ENCODE measurements at regions not wholly inside any gene's neighbourhood (a gene's known extent, or its start where the extent isn't known, plus 50 kb on each side); places are given as distances from the start of the nearest gene placed in this dataset.

DNA sequence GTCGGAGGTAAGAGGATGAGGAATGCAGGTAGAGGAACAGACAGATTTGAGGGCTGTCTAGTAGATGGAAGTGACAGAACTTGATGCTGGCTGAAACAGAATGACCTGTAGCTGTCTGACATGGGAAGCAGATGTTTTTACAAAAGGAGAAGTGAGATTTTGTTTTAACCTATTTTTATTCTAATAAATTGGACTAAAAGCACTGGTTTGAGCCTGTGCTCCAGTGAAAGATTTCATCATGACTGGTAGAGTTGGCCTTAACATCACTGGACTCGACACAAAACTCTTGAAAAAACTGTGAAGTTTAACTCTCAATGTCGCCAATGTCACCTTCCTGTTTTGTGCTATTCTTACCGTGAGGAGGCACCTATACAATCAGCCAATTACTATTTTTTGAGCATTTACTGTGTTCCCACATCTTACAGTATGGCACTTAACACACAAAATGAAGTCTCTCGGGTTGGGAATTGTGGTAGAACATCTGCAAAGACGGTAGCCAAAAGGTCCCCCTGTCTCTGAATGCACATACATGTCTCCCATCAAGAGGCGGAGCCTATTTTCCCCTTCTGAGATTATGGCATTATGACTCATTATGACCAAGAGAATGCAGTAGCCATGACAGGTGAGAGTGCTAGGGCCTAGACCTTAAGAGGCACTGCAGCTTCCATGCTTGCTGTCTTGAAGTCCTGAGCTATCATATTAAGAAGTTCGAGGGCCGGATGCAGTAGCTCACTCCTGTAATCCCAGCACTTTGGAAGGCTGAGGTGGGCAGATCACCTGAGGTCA lies 93.2 kb downstream of the FOXF2 start:
- in situ Hi-C loops (cut with HindIII; ENCODE audit: low pct_unique_long_range_greater_than_20kb, low sequenced_read_pairs) = no loop called here
- H3K4me1 ChIP-seq (ENCODE audit: control insufficient read depth, insufficient read depth, low read length) = no peaks in the 10 kb centered on the region

DNA sequence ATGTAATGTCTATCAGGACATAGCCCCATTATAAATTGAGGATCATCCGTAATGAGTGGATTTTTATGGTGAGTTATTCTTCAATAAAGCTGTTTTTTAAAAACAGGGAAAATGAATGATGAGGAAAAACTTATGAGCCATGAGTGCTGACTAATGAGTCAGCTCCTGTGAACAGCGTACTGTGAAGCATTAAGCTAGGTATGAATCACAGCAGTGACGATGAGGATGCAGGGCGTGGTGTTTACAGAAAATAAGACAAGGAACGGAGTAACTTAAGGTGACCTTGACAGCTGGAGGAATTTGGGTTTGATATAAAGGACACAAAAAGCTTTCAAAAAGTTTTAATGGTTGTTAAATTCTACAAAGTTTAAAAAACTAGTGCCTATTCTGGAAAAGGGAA lies 96.3 kb downstream of the FOXF2 start:
- Histone ChIP-seq H3K9me3 (ENCODE audit: control insufficient read depth, insufficient read depth, low read depth, low read length) (no peaks in the 10 kb centered on the region), H3K4me3 (ENCODE audit: low read depth in 2 of 2, low read length in 2 of 2) (no peak overlapping the region), H3K4me1 (ENCODE audit: control insufficient read depth, insufficient read depth, low read length) (no peaks in the 10 kb centered on the region), H3K27me3 (ENCODE audit: control insufficient read depth, insufficient read depth, low read length) (no peaks in the 10 kb centered on the region), H3K36me3 (ENCODE audit: control insufficient read depth, insufficient read depth, low read length) (no peaks in the 10 kb centered on the region), H3K27ac (ENCODE audit: low read length) (no peak overlapping the region)
- BruUV-seq (replicated peaks) = no TSS peak
- TF ChIP-seq SIN3A (IDR thresholded peaks at IDR 0.05; ENCODE audit: borderline replicate concordance, insufficient read depth, low read depth, low read length) (no peak), POLR2AphosphoS5 (IDR thresholded peaks at IDR 0.05; ENCODE audit: low read depth, low read length) (no peak)
- TF ChIP-seq, protein P1, sequence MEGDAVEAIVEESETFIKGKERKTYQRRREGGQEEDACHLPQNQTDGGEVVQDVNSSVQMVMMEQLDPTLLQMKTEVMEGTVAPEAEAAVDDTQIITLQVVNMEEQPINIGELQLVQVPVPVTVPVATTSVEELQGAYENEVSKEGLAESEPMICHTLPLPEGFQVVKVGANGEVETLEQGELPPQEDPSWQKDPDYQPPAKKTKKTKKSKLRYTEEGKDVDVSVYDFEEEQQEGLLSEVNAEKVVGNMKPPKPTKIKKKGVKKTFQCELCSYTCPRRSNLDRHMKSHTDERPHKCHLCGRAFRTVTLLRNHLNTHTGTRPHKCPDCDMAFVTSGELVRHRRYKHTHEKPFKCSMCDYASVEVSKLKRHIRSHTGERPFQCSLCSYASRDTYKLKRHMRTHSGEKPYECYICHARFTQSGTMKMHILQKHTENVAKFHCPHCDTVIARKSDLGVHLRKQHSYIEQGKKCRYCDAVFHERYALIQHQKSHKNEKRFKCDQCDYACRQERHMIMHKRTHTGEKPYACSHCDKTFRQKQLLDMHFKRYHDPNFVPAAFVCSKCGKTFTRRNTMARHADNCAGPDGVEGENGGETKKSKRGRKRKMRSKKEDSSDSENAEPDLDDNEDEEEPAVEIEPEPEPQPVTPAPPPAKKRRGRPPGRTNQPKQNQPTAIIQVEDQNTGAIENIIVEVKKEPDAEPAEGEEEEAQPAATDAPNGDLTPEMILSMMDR (IDR thresholded peaks at IDR 0.05) = no peak
- in situ Hi-C loops (cut with HindIII; ENCODE audit: low pct_unique_long_range_greater_than_20kb, low sequenced_read_pairs) = no loop called here
- ATAC-seq = peak; percentile 82
- ChIA-PET POLR2A (no interaction called here), CTCF (no interaction called here)
- peak; percentile 55 for DNase-seq (ENCODE audit: low read depth, low spot score)
- intact Hi-C loops (cut with micrococcal nuclease; ENCODE audit: unreplicated experiment) = no loop called here

More for the DNA sequence above, 93.2 kb downstream of the FOXF2 start:
- Histone ChIP-seq H3K9me3 (ENCODE audit: control insufficient read depth, insufficient read depth, low read depth, low read length) (no peaks in the 10 kb centered on the region), H3K36me3 (ENCODE audit: control insufficient read depth, insufficient read depth, low read length) (no peaks in the 10 kb centered on the region), H3K27ac (ENCODE audit: low read length) (no peak overlapping the region), H3K4me3 (ENCODE audit: low read depth in 2 of 2, low read length in 2 of 2) (no peak overlapping the region), H3K27me3 (ENCODE audit: control insufficient read depth, insufficient read depth, low read length) (no peaks in the 10 kb centered on the region)
- TF ChIP-seq, protein P1 (IDR thresholded peaks at IDR 0.05) = no peak
- TF ChIP-seq SIN3A (IDR thresholded peaks at IDR 0.05; ENCODE audit: borderline replicate concordance, insufficient read depth, low read depth, low read length) (no peak), POLR2AphosphoS5 (IDR thresholded peaks at IDR 0.05; ENCODE audit: low read depth, low read length) (no peak), TCF7L2 (IDR thresholded peaks at IDR 0.05; ENCODE audit: low read depth, low read length) (no peak)
- TF ChIP-seq, protein P2, sequence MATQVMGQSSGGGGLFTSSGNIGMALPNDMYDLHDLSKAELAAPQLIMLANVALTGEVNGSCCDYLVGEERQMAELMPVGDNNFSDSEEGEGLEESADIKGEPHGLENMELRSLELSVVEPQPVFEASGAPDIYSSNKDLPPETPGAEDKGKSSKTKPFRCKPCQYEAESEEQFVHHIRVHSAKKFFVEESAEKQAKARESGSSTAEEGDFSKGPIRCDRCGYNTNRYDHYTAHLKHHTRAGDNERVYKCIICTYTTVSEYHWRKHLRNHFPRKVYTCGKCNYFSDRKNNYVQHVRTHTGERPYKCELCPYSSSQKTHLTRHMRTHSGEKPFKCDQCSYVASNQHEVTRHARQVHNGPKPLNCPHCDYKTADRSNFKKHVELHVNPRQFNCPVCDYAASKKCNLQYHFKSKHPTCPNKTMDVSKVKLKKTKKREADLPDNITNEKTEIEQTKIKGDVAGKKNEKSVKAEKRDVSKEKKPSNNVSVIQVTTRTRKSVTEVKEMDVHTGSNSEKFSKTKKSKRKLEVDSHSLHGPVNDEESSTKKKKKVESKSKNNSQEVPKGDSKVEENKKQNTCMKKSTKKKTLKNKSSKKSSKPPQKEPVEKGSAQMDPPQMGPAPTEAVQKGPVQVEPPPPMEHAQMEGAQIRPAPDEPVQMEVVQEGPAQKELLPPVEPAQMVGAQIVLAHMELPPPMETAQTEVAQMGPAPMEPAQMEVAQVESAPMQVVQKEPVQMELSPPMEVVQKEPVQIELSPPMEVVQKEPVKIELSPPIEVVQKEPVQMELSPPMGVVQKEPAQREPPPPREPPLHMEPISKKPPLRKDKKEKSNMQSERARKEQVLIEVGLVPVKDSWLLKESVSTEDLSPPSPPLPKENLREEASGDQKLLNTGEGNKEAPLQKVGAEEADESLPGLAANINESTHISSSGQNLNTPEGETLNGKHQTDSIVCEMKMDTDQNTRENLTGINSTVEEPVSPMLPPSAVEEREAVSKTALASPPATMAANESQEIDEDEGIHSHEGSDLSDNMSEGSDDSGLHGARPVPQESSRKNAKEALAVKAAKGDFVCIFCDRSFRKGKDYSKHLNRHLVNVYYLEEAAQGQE (IDR thresholded peaks at IDR 0.05; ENCODE audit: insufficient read depth in 1 of 2, low read depth in 2 of 2, low read length in 1 of 2) = no peak
- DNase-seq (ENCODE audit: low read depth, low spot score) (no peak), ATAC-seq (no peak)
- ChIA-PET CTCF (no interaction called here), POLR2A (no interaction called here)
- no TSS peak for BruUV-seq (replicated peaks)
- intact Hi-C loops (cut with micrococcal nuclease; ENCODE audit: unreplicated experiment) = no loop called here
